ENCODE measurements at regions not wholly inside any gene's neighbourhood (a gene's known extent, or its start where the extent isn't known, plus 50 kb on each side); places are given as distances from the start of the nearest gene placed in this dataset.

DNA sequence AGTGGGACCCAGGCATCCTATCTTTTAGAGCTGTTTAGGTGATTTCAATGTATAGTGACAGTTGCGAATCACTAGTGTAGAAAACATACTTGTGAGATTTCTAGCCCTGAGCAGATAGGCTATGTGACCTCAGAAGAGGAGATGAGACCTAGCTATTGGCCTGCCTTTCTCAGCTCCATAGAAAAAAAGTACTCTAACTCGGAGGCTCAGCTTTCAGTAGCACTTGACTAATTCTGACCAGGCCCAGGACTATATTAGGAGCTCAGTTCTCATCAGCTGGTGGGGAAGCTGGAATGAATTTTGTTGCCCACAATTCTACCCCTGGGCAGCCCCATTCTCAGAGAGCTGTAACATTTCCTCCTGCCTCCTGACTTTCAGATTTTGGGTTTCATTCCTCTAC, 179.9 kb upstream of the NAMPT start:
- TF ChIP-seq ISL1 (CRISPR knock-in tag; IDR thresholded peaks at IDR 0.05) (no peak), TOX (CRISPR knock-in tag; IDR thresholded peaks at IDR 0.05; ENCODE audit: borderline replicate concordance) (no peak), ARNTL (CRISPR knock-in tag; IDR thresholded peaks at IDR 0.05; ENCODE audit: borderline replicate concordance, low read depth) (no peak), PPARA (CRISPR knock-in tag; IDR thresholded peaks at IDR 0.05; ENCODE audit: borderline replicate concordance) (no peak)

All from SK-N-SH treated with all-trans-retinoic acid at 6 μM for 48 hours (cell line).